Colonic mucosa (tissue), 4 donors: ENCODE measurements at regions not wholly inside any gene's neighbourhood (a gene's known extent, or its start where the extent isn't known, plus 50 kb on each side); places are given as distances from the start of the nearest gene placed in this dataset.

ENCODE experiments used
- DNase-seq: peaks from one replicate; pipeline ENCODE4 v3.0.0-alpha.2; 2020
- H3K27ac ChIP-seq: fragments of 200-600 bp; one replicate; pipeline ENCODE4 v1.8.0; 2021
- H3K27me3 ChIP-seq: fragments of 200-600 bp; one replicate; pipeline ENCODE4 v1.8.0; 2021
- H3K36me3 ChIP-seq: fragments of 200-600 bp; one replicate; pipeline ENCODE4 v1.8.0; 2021
- H3K4me1 ChIP-seq: fragments of 200-600 bp; one replicate; pipeline ENCODE4 v1.8.0; 2021; ENCODE audit warnings: mild to moderate bottlenecking
- H3K4me3 ChIP-seq: fragments of 200-600 bp; one replicate; pipeline ENCODE4 v1.8.0; 2021
- H3K9ac ChIP-seq, 2 donors: one replicate each; pipeline ENCODE4 v1.7.0; 2013; ENCODE audit warnings: control low read depth in 2 of 2, low read depth in 2 of 2, low read length in 2 of 2
- H3K9me3 ChIP-seq: fragments of 200-600 bp; one replicate; pipeline ENCODE4 v1.8.0; 2021
- CTCF ChIP-seq: fragments of 200-600 bp; IDR thresholded peaks from one replicate; pipeline ENCODE4 v1.8.0; 2022; ENCODE audit warnings: antibody characterized with exemption, mild to moderate bottlenecking
- intact Hi-C: fragments of 100-400 bp; cut with DNase I; formaldehyde crosslinking; loops from one replicate; pipeline ENCODE4 v1.14.1; 2022
- donor health status: healthy.
- donor health status: DM: no; HTN: no; CAD: no.
- donor health status: DM: no; HTN: no; CAD: no.

GRCh38 chr13:59458908-59459579 lies 704.7 kb downstream of the DIAPH3 start:
- Histone ChIP-seq H3K36me3 (no peaks in the 10 kb centered on the region), H3K27ac (no peak overlapping the region), H3K4me3 (no peak overlapping the region), H3K9ac (no peak overlapping the region), H3K4me1 (no peaks in the 10 kb centered on the region), H3K9me3 (no peaks in the 10 kb centered on the region), H3K27me3 (no peaks in the 10 kb centered on the region)
- no peak for TF ChIP-seq CTCF
- no peak for DNase-seq
- intact Hi-C loops: no loop called here

- H3K27ac ChIP-seq: no peak overlapping the region
- no peaks in the 10 kb centered on the region for H3K4me1 ChIP-seq
- no peak overlapping the region for H3K4me3 ChIP-seq
- no peak for TF ChIP-seq CTCF
- intact Hi-C loops: no loop called here
- DNase-seq: no peak
- H3K27me3 ChIP-seq: no peaks in the 10 kb centered on the region
- no peaks in the 10 kb centered on the region for H3K36me3 ChIP-seq
- H3K9ac ChIP-seq: no peak overlapping the region
- H3K9me3 ChIP-seq: no peaks in the 10 kb centered on the region
Measured at GRCh38 chr13:59459972-59460371, 703.8 kb downstream of the DIAPH3 start.

GRCh38 chr13:59461411-59461810 lies 702.3 kb downstream of the DIAPH3 start:
- no peaks in the 10 kb centered on the region for H3K27me3 ChIP-seq
- TF ChIP-seq CTCF: no peak
- H3K36me3 ChIP-seq: no peaks in the 10 kb centered on the region
- intact Hi-C loops: no loop called here
- no peak overlapping the region for H3K27ac ChIP-seq
- no peak overlapping the region for H3K9ac ChIP-seq
- DNase-seq: no peak
- no peaks in the 10 kb centered on the region for H3K4me1 ChIP-seq
- no peak overlapping the region for H3K4me3 ChIP-seq
- no peaks in the 10 kb centered on the region for H3K9me3 ChIP-seq

GRCh38 chr13:59463023-59463422 lies 700.7 kb downstream of the DIAPH3 start:
- no peak overlapping the region for H3K9ac ChIP-seq
- intact Hi-C loops: no loop called here
- no peaks in the 10 kb centered on the region for H3K4me1 ChIP-seq
- no peaks in the 10 kb centered on the region for H3K27me3 ChIP-seq
- H3K36me3 ChIP-seq: no peaks in the 10 kb centered on the region
- H3K4me3 ChIP-seq: no peak overlapping the region
- no peak overlapping the region for H3K27ac ChIP-seq
- no peaks in the 10 kb centered on the region for H3K9me3 ChIP-seq
- no peak for TF ChIP-seq CTCF
- DNase-seq: no peak

- Histone ChIP-seq H3K36me3 (no peaks in the 10 kb centered on the region), H3K9me3 (no peaks in the 10 kb centered on the region), H3K4me3 (no peak overlapping the region), H3K9ac (no peak overlapping the region), H3K27me3 (no peaks in the 10 kb centered on the region), H3K4me1 (no peaks in the 10 kb centered on the region), H3K27ac (no peak overlapping the region)
- intact Hi-C loops: no loop called here
- no peak for DNase-seq
- TF ChIP-seq CTCF: no peak
Measured at GRCh38 chr13:59464926-59465325, 698.8 kb downstream of the DIAPH3 start.
